ENCODE measurements at regions not wholly inside any gene's neighbourhood (a gene's known extent, or its start where the extent isn't known, plus 50 kb on each side); places are given as distances from the start of the nearest gene placed in this dataset.

GRCh38 chr11:37442576-37442975, 844.5 kb upstream of the RAG2 start:
- TF ChIP-seq ZBTB4 (CRISPR knock-in tag; IDR thresholded peaks at IDR 0.05) (no peak), RAD21 (IDR thresholded peaks at IDR 0.05; ENCODE audit: insufficient read depth, low read depth, low read length) (no peak), ETV6 (conservative IDR thresholded peaks at IDR 0.05 in 1 of 2, IDR thresholded peaks at IDR 0.05 in 1 of 2; ENCODE audit: borderline replicate concordance in 1 of 2, low read depth in 1 of 2) (no peak), MTA2 (IDR thresholded peaks at IDR 0.05; ENCODE audit: low read depth) (no peak), REST (IDR thresholded peaks at IDR 0.05; ENCODE audit: low read depth, low read length) (no peak), EP300 (IDR thresholded peaks at IDR 0.05; ENCODE audit: borderline replicate concordance in 1 of 2, control insufficient read depth in 1 of 2, low read depth in 2 of 2, low read length in 2 of 2) (no peak), SP1 (IDR thresholded peaks at IDR 0.05; ENCODE audit: low read depth, low read length) (no peak), POLR2A (IDR thresholded peaks at IDR 0.05; ENCODE audit: low read depth, low read length) (no peak), NBN (IDR thresholded peaks at IDR 0.05) (no peak), MYC (IDR thresholded peaks at IDR 0.05; ENCODE audit: insufficient read depth, insufficient read length, insufficient replicate concordance, low read length, severe bottlenecking) (no peak), CREM (IDR thresholded peaks at IDR 0.05; ENCODE audit: low read depth) (no peak), HSF1 (IDR thresholded peaks at IDR 0.05; ENCODE audit: low read depth, low read length) (no peak)
- TF ChIP-seq, protein P1, sequence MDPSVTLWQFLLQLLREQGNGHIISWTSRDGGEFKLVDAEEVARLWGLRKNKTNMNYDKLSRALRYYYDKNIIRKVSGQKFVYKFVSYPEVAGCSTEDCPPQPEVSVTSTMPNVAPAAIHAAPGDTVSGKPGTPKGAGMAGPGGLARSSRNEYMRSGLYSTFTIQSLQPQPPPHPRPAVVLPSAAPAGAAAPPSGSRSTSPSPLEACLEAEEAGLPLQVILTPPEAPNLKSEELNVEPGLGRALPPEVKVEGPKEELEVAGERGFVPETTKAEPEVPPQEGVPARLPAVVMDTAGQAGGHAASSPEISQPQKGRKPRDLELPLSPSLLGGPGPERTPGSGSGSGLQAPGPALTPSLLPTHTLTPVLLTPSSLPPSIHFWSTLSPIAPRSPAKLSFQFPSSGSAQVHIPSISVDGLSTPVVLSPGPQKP (IDR thresholded peaks at IDR 0.05; ENCODE audit: low read depth, low read length), result no peak
- TF ChIP-seq, protein P2, sequence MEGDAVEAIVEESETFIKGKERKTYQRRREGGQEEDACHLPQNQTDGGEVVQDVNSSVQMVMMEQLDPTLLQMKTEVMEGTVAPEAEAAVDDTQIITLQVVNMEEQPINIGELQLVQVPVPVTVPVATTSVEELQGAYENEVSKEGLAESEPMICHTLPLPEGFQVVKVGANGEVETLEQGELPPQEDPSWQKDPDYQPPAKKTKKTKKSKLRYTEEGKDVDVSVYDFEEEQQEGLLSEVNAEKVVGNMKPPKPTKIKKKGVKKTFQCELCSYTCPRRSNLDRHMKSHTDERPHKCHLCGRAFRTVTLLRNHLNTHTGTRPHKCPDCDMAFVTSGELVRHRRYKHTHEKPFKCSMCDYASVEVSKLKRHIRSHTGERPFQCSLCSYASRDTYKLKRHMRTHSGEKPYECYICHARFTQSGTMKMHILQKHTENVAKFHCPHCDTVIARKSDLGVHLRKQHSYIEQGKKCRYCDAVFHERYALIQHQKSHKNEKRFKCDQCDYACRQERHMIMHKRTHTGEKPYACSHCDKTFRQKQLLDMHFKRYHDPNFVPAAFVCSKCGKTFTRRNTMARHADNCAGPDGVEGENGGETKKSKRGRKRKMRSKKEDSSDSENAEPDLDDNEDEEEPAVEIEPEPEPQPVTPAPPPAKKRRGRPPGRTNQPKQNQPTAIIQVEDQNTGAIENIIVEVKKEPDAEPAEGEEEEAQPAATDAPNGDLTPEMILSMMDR (IDR thresholded peaks at IDR 0.05 in 2 of 3, conservative IDR thresholded peaks at IDR 0.05 in 1 of 3; ENCODE audit: control insufficient read depth in 2 of 3, extremely low read depth in 1 of 3, insufficient read depth in 1 of 3, low read depth in 3 of 3, low read length in 3 of 3), result no peak

Measured in GM12878 (cell line).